GM23338 (cell line): ENCODE measurements at regions not wholly inside any gene's neighbourhood (a gene's known extent, or its start where the extent isn't known, plus 50 kb on each side); places are given as distances from the start of the nearest gene placed in this dataset.

ENCODE experiments used
- CREB1 ChIP-seq: fragments of 250-450 bp; sonication (Bioruptor Pico); IDR thresholded peaks from 2 replicates; pipeline ENCODE4 v1.5.0; 2020; ENCODE audit warnings: low read depth, mild to moderate bottlenecking, moderate library complexity
- CTCF ChIP-seq, 2 experiments: fragments of 200-600 bp in 1 of 2; sonication (generic) in 1 of 2; conservative IDR thresholded peaks; 2 replicates each; pipeline versions ENCODE4 v1.5.1 to v1.6.1; 2016 to 2017; ENCODE audit warnings: antibody characterized with exemption in 2 of 2, low read depth in 2 of 2, mild to moderate bottlenecking in 2 of 2, moderate library complexity in 1 of 2
- ETS1 ChIP-seq: IDR thresholded peaks from 2 replicates; pipeline ENCODE4 v1.6.1; 2016; ENCODE audit warnings: antibody characterized with exemption
- POLR2AphosphoS5 ChIP-seq: IDR thresholded peaks from 2 replicates; pipeline ENCODE4 v1.6.1; 2016; ENCODE audit warnings: antibody characterized with exemption, low read depth
- ZNF114 ChIP-seq: fragments of 250-450 bp; sonication (Bioruptor Pico); IDR thresholded peaks from 2 replicates; pipeline ENCODE4 v1.5.0; 2020; ENCODE audit warnings: mild to moderate bottlenecking, moderate library complexity
- ZNF462 ChIP-seq: fragments of 250-450 bp; sonication (Bioruptor Pico); IDR thresholded peaks from 2 replicates; pipeline ENCODE4 v1.5.0; 2020; ENCODE audit warnings: mild to moderate bottlenecking, moderate library complexity

- TF ChIP-seq ZNF462 (CRISPR knock-in tag) (no peak), ZNF114 (CRISPR knock-in tag) (no peak), CTCF (conservative IDR thresholded peaks at IDR 0.05; ENCODE audit: low read depth in 2 of 2) (no peak), ETS1 (no peak), CREB1 (CRISPR knock-in tag) (no peak), POLR2AphosphoS5 (no peak)
These were observed 91.0 kb downstream of the FEM1C start (continued) for GRCh38 chr5:115453391-115454095.
